ENCODE measurements at regions not wholly inside any gene's neighbourhood (a gene's known extent, or its start where the extent isn't known, plus 50 kb on each side); places are given as distances from the start of the nearest gene placed in this dataset.
"Not testable (repeated sequence)": the region's sequence is repeated elsewhere in the genome, so short reads cannot be mapped to it uniquely, and the experiment has no call there.

DNA sequence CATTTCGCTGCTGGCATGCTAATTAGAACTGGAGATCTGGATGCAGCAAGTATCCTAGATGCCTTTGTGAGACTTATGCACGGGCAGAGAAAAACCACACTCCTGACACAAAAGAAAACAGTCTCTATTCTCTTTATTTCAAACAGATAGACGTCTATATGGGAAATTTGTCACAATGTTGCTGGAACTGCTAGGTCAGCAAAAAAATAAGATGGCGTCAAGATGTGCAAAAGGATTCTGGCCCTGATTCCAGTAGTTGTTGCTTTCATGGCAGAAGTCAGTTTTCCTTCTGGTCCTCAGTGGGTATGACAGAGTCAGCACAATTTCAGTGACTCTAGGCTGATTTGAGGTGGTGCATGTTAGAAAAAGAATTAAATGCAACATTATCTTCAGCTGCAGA, 1068.0 kb downstream of the SLITRK5 start:
- no peak for DNase-seq

DNA sequence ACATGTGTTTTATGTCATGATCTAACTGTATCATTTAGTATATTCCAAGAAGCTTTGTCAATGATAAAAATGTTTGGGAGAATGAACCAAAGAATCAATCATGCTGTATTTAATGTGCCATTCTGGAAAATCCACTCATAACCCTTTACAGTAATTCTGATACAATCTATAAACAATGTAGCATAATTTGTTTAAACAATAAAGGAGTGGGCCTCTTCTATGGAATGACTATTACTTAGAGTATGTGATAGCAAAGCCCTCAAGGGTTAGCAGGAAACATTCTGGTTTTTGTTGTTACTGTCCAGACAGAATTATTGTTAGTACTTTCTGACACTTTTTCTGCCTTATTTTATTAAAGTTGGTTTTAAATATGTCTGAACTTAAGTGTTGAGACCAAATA, 1073.1 kb downstream of the SLITRK5 start:
- no peak for DNase-seq

DNA sequence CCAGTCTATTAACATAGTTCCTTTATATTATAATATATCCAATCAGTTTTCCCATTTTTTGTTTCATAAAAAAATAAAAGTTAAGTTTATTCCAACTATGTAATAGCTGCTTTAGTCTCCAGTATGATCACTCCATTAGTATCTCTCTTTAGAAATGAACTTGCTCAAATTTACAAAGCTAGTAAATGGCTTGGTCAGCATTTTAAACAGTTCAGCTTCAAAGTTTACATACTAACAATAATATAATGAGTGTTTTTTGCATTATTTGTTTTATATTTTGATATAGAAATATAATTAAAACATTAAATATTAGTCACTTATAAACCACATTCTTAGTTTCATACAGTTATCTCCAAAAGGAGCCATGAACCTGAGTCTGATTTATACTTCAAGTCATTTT, 1073.8 kb downstream of the SLITRK5 start:
- no peak for DNase-seq

DNA sequence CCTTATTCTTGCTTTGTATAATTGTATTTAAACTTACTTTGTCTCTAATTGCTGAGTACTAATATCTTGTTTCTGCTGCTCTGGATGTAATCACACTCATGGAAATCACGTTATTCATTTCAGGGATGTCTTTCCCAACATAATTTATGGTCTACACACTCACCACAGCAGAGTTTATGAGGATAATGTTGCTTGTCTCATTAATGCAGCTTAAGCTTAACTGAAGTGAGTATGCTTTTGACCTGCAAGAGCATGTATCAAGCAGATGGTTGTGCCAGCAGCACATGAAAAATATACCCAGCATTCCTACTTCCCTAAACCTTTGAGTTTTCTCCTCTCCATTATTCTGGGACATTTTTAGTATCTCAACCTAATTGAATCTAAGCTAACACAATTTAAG, 1080.9 kb downstream of the SLITRK5 start:
- no peak for DNase-seq

DNA sequence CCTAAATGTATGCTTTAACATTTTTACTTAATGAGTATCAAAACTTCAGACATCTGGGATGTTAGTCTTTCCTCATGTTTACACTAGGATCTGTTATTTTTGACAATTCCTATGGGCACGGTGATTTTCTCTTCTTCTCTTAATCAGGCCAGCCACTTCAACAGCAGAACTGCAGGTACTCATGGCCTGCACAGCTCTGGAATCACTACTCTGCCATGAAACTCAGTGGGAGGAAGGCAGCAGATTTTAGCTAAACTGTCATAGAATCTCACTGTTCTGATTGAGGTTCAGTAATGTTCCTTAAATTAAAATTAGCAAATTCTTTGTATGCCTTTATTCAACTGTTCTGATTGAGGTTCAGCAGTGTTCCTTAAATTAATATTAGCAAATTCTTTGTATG, 1083.0 kb downstream of the SLITRK5 start:
- no peak for DNase-seq

DNA sequence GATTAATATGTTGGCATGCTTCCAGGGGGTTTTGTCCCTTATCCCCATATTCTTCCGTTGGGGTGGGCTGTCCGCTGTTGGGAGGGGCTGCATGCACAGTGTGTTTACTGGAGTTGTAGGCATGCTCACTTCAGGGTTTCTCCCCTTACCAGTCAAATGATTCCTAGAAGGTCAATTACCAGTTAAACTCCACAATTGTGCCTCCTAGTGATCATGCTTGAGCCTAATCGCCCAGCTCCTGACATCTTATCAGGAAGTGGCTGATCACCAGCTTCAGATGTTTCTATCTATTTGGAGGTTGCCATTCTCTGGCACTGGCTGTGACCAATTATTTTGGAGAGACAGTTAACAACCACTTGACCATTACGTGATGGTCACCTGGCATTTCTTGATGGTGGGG, 1090.0 kb downstream of the SLITRK5 start:
- DNase-seq, result no peak

DNA sequence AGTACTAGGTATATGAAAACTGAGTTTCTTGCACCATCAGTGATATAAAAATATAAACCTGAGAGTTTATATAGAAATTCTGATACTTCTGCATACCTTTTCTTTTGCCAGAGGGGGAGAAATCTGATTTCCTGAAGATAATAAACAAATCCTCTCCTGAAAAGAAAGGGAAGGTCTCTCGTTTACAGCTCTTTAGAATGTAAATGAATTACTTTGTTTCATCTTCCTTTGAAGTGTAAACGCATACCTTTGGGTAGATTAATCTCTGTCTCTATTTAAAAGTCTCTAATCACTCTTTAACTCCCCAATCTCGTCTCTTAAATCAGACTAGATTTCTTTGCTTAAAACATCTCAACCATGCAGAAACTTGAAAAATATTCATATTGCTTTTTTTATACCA, 1092.9 kb downstream of the SLITRK5 start:
- no peak for DNase-seq

DNA sequence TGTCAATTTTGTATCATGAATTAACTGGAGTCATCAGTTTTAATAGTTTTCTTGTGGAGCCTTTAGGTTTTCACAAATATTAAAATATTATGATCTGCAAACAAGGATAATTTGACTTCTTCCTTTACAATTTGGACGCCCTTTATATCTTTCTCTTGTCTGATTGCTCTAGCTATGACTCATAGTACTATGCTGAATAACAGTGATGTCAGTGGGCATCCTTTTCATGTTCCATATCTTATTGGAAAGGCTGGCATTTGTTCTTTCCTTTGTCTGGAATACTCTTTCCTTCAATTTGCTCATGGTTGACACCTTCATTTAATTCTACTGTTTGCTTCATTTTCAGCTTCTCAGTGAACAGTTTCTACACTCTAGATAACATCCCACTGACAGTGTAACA, 1129.3 kb downstream of the SLITRK5 start:
- no peak for DNase-seq

DNA sequence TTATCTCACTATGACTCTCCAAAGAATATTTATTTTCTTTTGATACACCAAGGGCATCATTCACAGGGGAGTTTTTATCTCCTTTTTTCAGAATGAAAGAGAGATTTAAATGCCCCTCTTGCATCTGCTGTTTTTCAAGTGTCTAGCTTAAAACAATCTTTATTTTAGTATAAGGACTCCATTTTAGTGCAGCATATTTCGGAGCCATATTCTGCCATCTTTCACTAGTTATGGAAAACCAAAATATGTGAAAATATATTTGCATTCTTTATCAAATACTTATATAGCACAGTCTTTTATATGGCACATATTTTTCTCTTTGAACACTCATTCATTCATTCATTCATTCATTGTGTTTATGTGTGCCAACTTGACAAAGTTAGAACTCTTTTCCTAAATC, 1130.2 kb downstream of the SLITRK5 start:
- DNase-seq, result no peak

DNA sequence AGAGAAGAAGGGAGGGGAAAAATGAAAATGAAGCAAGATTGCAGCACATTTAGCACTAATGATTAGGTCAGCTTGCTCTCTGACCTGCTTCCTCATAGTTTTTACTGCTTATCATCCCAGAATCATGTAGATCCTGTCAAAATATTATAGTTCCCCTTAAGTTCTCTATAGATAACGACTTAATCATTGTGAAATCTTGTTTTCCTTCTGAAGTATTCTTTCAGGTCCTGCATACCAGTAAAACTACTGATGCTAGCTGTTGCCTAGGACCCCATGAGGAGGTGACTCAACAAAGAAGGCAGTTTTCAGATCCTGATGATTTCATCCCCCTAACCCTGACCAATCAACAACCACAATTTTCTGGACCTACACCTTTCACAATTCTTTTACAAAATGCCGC, 1131.7 kb downstream of the SLITRK5 start:
- no peak for DNase-seq

DNA sequence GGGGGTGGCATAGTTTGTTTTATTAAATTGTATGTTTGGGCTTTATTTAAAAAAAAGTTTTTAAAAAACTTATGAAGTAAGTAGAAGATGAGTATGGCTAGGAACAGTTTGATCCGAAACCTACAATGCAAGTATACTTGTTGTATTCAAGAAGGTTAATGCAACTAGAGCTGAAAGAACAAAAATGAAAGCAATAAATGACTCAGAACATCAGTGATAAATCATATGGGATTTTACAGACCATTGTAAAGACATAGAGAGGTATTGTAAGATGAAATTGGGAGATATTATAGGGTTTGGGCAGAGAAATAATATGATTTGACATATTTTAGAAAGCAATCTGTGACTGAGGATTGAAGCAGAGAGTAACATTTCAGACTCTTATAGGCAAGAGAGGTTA, 1135.3 kb downstream of the SLITRK5 start:
- no peak for DNase-seq

DNA sequence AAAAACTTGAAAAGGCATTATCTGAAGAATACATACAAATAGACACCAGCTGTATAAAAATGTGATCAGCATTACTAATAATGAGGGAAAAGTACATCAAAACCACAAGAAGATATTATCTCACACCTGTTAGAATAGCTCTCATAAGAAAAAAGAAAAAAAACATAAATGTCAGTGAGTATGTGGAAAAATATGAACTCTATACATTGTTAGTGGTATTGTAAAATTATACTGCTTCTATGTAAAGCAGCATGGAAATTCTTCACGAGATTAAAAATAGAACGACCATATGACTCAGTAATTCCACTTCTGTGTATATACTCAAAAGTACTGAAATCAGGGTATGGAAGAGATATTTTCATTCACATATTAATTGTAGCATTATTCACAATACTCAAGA, 1146.4 kb downstream of the SLITRK5 start:
- DNase-seq, result no peak

DNA sequence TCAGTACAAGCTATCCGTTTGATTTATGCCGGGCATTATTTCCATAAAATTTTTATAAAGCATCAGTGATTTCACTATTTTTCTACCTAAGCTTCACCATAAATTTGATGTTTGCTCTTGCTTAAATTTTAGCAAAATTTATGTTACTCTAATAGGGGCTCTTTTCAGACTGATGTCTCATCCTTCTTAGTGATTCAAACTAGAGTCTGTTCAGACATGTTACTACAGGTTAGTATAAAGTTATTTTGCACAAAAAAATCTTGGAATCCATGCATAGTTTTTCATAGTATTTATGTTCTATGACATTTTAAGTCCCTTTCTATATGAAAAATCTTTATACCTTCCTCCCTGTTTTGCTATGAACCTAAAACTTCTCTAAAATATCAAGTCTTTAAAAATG, 1151.9 kb downstream of the SLITRK5 start:
- DNase-seq, result no peak

DNA sequence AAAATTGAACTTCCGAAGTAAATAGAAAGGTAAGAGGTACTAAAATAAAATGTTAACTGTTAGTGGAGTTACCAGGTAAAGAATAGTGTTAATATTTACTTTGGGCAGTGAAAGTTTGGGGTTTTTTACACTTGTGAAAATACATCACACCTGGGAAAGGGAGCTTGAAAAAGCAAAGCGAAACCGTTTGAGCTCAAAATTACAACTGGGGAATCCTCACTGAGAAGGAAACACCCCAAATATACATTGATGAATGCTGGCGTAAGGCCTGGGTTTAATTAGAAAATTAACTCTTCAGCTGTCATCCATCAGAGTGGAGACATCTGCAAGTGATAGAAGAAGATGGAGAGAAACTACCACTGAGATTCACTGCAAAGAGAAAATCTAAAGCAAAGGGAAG, 1153.0 kb downstream of the SLITRK5 start:
- DNase-seq, result no peak

DNA sequence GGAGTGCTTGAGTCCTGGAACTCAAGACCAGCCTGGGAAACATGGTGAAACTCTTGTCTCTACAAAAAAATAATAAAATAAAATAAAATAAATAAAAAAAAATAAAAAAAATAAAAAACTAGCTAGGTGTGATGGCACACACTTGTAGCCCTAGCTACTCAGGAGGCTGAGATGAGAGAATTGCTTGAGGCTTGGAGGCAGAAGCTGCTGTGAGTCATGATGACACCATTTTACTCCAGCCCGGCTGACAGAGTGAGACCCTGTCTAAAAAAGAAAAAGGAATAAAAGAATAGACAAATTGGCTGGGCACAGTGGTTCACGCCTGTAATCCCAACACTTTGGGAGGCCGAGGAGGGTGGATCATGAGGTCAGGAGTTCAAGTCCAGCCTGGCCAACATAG, 1168.9 kb downstream of the SLITRK5 start:
- DNase-seq, result no peak

DNA sequence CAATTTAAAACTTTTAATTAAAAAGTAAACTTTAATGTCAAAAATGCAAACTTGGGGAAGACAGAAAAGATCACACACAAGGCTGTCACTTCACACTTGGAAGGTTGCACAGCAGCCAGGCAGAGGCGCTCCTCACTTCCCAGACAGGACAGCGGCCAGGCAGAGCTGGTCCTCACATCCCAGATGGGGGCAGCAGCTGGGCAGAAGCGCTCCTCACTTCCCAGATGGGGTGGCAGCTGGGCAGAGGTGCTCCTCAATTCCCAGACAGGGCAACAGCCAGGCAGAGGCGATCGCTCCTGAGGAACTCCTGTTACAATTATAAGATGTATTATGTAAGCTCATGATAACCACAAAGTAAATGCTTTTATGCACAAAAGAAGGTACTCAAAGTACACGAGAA, 1181.1 kb downstream of the SLITRK5 start:
- DNase-seq, result not testable (repeated sequence)

DNA sequence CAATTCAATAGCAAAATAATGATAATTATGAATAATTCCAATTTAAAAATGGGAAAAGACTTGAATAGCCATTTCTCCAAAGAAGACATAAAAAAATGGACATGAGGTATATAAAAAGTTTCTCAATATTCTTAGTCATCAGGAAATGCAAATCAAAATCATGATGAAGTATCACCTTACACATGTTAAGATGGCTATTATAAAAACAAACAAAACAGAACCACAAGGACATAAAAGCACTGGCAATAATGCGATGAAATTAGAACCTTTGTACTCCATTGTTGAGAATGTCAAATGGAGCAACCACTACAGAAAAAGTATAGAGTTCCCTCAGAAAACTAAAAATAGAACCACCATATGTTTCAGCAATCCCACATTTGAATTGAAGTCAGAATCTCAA, 1186.1 kb downstream of the SLITRK5 start:
- no peak for DNase-seq

DNA sequence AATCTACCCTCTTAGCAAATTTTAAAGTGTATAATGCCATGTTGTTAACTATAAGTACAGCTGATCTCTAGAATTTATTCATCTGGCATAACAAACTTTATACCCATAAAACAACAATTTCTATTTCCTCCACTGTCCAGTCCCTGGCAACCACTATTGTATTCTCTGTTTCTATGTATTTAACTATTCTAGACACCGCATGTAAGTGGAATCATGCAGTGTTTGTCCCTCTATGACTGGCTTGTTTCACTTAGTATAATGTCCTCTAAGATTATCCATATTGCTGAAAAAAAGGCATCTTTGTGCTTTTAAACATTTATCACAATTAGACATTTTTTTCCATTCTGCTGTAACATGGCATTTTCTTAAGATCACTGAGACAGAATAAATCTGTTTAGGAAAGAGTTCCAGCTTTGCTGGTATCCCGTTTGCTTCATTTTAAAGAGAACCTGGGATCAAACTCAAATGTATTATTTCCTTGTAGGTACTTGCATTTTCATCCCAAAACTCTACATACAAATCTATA, 1191.0 kb downstream of the SLITRK5 start:
- DNase-seq, result no peak

DNA sequence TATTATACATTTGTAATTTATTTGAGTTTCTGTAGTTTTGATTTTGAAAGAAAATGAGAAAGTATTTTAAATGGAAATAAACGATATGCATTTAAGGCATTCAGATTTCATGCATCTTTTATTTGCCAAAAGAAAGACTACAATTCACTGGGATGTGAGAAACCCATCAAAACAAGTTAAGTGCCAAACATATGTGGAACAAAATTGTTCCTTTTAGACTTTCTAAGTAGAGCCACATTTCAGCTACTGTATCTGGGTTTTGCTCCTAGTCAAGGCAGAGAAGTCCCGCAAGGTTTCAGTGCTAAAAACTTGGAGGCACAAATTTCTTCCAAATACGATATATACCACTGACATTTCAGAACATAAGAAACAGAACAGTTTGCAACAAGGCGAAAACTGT, 1191.9 kb downstream of the SLITRK5 start:
- no peak for DNase-seq

DNA sequence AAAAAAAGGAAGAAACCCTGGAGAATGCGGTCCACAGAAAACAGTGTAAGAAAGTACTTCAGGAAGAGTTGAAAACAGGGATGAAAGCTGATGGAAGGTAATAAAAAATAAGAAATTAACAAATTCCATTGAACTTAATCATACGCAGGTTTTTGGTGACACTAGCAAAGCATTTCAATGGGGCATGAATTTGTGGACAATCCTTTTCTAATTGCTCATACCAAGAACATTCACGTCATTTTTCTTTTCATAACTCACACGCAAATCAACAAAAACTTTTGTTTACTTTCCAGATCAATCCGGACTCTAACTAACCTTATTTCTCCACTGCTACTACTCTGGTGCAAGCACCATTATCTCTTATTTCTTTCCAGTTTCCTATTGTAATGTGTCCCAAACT, 1195.0 kb downstream of the SLITRK5 start:
- no peak for DNase-seq

DNA sequence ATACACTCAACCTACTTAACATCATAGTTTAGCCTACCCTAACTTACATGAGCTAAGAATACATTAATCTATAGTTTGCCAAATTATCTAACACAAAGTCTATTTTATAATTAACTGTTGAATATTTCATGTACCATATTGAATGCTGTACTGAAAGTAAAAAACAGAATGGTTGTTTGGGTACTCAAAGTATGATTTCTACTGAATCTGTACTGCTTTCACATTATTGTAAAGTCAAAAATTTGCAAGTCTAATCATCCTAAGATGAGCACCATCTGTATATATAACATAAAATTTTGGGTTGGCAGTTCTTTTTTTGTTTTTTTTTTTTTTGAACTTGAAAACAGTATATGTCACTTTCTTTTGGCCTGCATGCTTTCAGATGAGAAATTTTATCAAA, 1212.6 kb downstream of the SLITRK5 start:
- DNase-seq, result no peak

DNA sequence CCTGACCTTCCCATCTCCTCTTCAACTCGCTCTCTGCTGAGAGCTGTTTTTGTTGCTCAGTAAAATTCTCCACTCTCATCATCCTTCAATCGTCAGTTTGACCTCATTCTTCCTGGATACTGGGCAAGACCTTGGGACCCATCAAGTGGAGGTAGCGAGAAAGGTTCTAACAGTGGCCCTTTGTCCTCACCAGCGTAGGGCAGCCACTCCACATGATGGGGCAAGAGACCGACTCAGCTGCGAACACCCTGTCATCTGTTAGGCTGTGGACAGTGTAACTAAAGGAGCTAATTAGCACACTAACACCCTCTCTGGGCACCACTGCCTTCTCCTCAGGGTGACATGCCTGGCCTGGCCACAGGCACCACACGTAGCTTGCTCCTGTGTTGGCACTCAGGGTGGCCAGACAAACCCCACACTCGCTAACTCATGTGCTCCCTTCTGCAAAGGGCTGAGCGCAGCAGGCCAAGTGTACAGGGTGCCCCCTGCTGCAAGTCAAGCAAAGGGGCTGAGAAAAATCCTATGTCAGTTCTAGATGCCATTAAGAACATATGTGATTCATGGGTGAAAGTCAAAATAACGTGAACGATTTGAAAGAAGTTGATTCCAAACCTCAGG, 1216.0 kb downstream of the SLITRK5 start:
- DNase-seq, result no peak

DNA sequence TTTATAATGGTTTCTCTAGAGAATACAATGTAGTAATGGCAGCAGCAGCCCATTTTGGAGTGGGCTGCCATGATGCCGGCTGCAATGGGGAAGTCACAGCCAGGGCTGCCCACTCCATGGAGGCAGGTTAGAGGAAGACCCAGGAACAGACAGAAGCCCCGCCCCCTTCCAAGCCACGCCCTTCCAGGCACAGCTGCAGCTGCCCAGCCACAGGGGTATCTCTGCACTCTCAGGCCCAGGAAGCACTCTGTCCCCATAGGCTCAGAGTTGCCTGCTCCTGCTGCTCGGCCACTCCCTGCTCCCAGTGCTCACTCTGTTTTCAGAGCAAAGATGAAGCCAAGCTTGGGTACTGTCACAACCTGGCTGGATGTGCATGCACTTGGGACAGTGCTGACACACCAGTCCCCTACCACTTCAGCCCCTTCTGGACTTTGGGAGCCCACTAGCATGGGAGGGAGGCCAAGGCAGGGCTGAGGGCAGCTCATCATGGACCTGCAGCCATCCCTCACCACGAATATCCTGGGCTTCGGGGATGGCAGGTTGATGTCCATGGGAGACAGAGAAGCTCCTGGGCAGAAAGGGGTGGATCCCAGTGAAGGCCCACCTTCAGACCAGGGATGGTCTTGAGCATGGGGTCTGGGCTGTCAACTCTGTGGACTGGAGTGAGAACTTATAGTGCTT, 1224.2 kb downstream of the SLITRK5 start:
- no peak for DNase-seq

DNA sequence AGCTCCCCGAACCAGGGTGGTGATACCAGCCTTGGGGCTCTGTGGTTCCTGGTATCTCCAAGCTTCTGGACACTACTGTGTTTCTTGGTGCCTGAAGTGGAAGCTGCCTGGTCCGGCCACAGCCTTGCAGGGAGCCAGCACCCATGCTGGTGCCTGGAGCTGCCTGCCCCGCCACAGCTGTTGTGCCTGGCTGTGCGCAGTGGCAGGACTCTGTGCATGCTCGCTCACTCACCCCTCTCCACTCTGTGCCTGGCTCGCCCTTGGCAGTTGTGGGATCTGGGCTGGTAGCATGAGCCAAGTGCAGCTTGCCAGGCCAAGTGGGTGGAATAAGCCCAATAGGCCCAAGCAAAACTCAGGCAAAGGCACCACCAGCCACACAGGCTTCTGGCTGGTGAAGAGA, 1225.3 kb downstream of the SLITRK5 start:
- DNase-seq, result no peak

DNA sequence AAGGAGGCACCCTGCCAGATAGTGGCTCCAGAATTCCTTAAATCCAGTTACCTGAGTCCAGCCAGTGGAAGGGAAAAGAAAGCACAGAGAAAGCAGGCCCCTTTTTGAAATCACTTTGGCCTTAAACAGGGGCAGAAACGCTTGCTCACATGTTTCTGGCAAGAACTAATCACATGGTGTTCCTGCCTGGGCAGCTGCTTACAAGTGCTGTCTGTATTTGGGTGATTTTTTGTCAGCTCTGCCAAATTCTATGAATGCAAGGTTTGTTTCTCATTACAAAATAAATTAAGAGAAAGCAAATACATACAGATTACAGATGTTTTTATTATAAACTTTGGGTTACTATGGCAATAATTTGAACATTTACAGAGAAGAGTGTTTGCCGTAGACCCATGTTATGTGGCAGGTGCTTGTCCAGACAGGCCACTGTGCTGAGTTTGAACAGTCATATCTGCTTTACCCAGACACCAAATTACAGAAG, 1237.8 kb downstream of the SLITRK5 start:
- DNase-seq, result no peak

Measured in stimulated activated naive CD4-positive, alpha-beta T cell (primary cell).